H1 (cell line): ENCODE measurements at regions not wholly inside any gene's neighbourhood (a gene's known extent, or its start where the extent isn't known, plus 50 kb on each side); places are given as distances from the start of the nearest gene placed in this dataset.

Experiments used
- BCL11A ChIP-seq, 2 experiments: IDR thresholded peaks; one replicate each; pipeline ENCODE4 v1.6.1; 2011; ENCODE audit warnings: low read depth in 2 of 2, low read length in 2 of 2, mild to moderate bottlenecking in 2 of 2
- CEBPB ChIP-seq: IDR thresholded peaks from 2 replicates; pipeline ENCODE4 v1.6.1; 2012; ENCODE audit warnings: low read depth, low read length
- CHD2 ChIP-seq: IDR thresholded peaks from 2 replicates; pipeline ENCODE4 v1.6.1; 2012; ENCODE audit warnings: low read length, improper control_type of control experiment
- CHD7 ChIP-seq: fragments of 300-600 bp; sonication (generic); IDR thresholded peaks from 2 replicates; pipeline ENCODE4 v1.7.1; 2012; ENCODE audit warnings: low read length, moderate library complexity, mild to moderate bottlenecking, inconsistent platforms; ENCODE audit not compliant: insufficient replicate concordance
- FOSL1 ChIP-seq: IDR thresholded peaks from 2 replicates; pipeline ENCODE4 v1.6.1; 2011; ENCODE audit warnings: mild to moderate bottlenecking, low read depth, low read length, moderate library complexity; ENCODE audit not compliant: insufficient read depth
- KDM5A ChIP-seq: fragments of 200-600 bp; IDR thresholded peaks from 2 replicates; pipeline ENCODE4 v1.7.1; 2012; ENCODE audit warnings: mild to moderate bottlenecking, low read length, inconsistent platforms, mixed read lengths
- MAFK ChIP-seq: IDR thresholded peaks from 2 replicates; pipeline ENCODE4 v1.6.1; 2012; ENCODE audit warnings: low read depth, mild to moderate bottlenecking, improper control_type of control experiment, low read length
- POLR2A ChIP-seq, 2 experiments: IDR thresholded peaks; 1 replicate in 1 of 2; 2 replicates in 1 of 2; pipeline ENCODE4 v1.6.1; 2011; ENCODE audit warnings: low read depth in 2 of 2, low read length in 2 of 2, mild to moderate bottlenecking in 2 of 2; ENCODE audit errors: control extremely low read depth in 1 of 2
- POLR2AphosphoS5 ChIP-seq: IDR thresholded peaks from 2 replicates; pipeline ENCODE4 v1.6.1; 2011; ENCODE audit warnings: low read depth, low read length
- RAD21 ChIP-seq, 2 experiments: IDR thresholded peaks in 1 of 2; conservative IDR thresholded peaks in 1 of 2; 2 replicates each; pipeline ENCODE4 v1.6.1; 2011; ENCODE audit warnings: low read depth in 2 of 2, low read length in 2 of 2, improper control_type of control experiment in 1 of 2, inconsistent platforms in 1 of 2, mild to moderate bottlenecking in 1 of 2, moderate library complexity in 1 of 2
- SP1 ChIP-seq: IDR thresholded peaks from 2 replicates; pipeline ENCODE4 v1.6.1; 2011; ENCODE audit warnings: low read depth, low read length
- SRF ChIP-seq: IDR thresholded peaks from 2 replicates; pipeline ENCODE4 v1.6.1; 2011; ENCODE audit warnings: mild to moderate bottlenecking, low read depth, low read length, moderate library complexity
- USF2 ChIP-seq: IDR thresholded peaks from 2 replicates; pipeline ENCODE4 v1.6.1; 2011; ENCODE audit warnings: low read length, improper control_type of control experiment
- TF ChIP-seq, protein P1 (sequence below), 3 experiments: IDR thresholded peaks; 1 replicate in 2 of 3; 2 replicates in 1 of 3; pipeline versions ENCODE4 v1.5.1 to v1.6.1; 2011; ENCODE audit warnings: low read length in 3 of 3, mild to moderate bottlenecking in 3 of 3, inconsistent platforms in 2 of 3, low read depth in 1 of 3, moderate library complexity in 1 of 3; ENCODE audit not compliant: insufficient read depth in 1 of 3; ENCODE audit errors: control extremely low read depth in 1 of 3

DNA sequence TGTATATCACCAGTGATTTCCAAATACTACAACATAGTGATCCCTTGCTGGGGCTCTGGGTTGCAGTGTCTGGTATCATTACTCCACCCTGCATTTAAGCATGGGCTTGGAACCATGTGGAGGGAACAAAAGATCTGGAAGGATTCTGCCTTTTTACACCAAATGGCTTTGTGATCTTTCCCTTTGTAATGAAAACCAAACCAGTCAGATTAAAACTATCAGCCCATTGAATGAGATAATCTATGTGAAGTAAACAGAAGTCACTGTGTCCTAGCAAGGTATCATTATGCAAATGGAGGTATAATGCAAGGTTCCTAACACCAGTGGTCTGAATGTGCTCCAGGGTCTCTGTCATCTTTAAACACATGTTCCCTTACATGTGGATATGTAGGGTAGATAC, 474.7 kb upstream of the TNP1 start:
- TF ChIP-seq BCL11A (IDR thresholded peaks at IDR 0.05; ENCODE audit: low read depth in 2 of 2, low read length in 2 of 2) = no peak
- no peak for TF ChIP-seq RAD21 (IDR thresholded peaks at IDR 0.05 in 1 of 2, conservative IDR thresholded peaks at IDR 0.05 in 1 of 2; ENCODE audit: low read depth in 2 of 2, low read length in 2 of 2)
- no peak for TF ChIP-seq CHD7
- no peak for TF ChIP-seq POLR2A (IDR thresholded peaks at IDR 0.05; ENCODE audit: control extremely low read depth in 1 of 2, low read depth in 2 of 2, low read length in 2 of 2)
- TF ChIP-seq CHD2 = no peak
- TF ChIP-seq, protein P1, sequence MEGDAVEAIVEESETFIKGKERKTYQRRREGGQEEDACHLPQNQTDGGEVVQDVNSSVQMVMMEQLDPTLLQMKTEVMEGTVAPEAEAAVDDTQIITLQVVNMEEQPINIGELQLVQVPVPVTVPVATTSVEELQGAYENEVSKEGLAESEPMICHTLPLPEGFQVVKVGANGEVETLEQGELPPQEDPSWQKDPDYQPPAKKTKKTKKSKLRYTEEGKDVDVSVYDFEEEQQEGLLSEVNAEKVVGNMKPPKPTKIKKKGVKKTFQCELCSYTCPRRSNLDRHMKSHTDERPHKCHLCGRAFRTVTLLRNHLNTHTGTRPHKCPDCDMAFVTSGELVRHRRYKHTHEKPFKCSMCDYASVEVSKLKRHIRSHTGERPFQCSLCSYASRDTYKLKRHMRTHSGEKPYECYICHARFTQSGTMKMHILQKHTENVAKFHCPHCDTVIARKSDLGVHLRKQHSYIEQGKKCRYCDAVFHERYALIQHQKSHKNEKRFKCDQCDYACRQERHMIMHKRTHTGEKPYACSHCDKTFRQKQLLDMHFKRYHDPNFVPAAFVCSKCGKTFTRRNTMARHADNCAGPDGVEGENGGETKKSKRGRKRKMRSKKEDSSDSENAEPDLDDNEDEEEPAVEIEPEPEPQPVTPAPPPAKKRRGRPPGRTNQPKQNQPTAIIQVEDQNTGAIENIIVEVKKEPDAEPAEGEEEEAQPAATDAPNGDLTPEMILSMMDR (IDR thresholded peaks at IDR 0.05; ENCODE audit: control extremely low read depth in 1 of 3, insufficient read depth in 1 of 3, low read depth in 1 of 3, low read length in 3 of 3) = no peak
- no peak for TF ChIP-seq FOSL1
- TF ChIP-seq CEBPB = no peak
- no peak for TF ChIP-seq POLR2AphosphoS5
- no peak for TF ChIP-seq MAFK
- no peak for TF ChIP-seq SRF
- no peak for TF ChIP-seq USF2
- TF ChIP-seq KDM5A = no peak
- no peak for TF ChIP-seq SP1
